NB4 (cell line): ENCODE measurements at regions not wholly inside any gene's neighbourhood (a gene's known extent, or its start where the extent isn't known, plus 50 kb on each side); places are given as distances from the start of the nearest gene placed in this dataset.

Source experiments
- CTCF ChIP-seq: IDR thresholded peaks from one replicate; pipeline ENCODE4 v1.5.1; 2012; ENCODE audit warnings: low read depth, low read length
- MAX ChIP-seq: IDR thresholded peaks from 2 replicates; pipeline ENCODE4 v1.6.1; 2011; ENCODE audit warnings: low read depth, low read length
- MYC ChIP-seq: IDR thresholded peaks from 2 replicates; pipeline ENCODE4 v1.6.1; 2011; ENCODE audit warnings: low read depth, low read length
- POLR2A ChIP-seq: IDR thresholded peaks from 2 replicates; pipeline ENCODE4 v1.6.1; 2011; ENCODE audit warnings: mild to moderate bottlenecking; ENCODE audit not compliant: insufficient read length; ENCODE audit errors: extremely low read depth

GRCh38 chr20:4507288-4507719 is 179.0 kb upstream of the PRNP start:
- TF ChIP-seq CTCF (no peak), POLR2A (no peak), MYC (no peak), MAX (no peak)
